ENCODE measurements at regions not wholly inside any gene's neighbourhood (a gene's known extent, or its start where the extent isn't known, plus 50 kb on each side); places are given as distances from the start of the nearest gene placed in this dataset.

- TF ChIP-seq CTCF (IDR thresholded peaks at IDR 0.05 in 2 of 3, conservative IDR thresholded peaks at IDR 0.05 in 1 of 3; ENCODE audit: insufficient read depth in 2 of 3, low read depth in 1 of 3, low read length in 3 of 3) (no peak), ZC3H11A (IDR thresholded peaks at IDR 0.05; ENCODE audit: low read depth, low read length) (no peak), HDAC6 (IDR thresholded peaks at IDR 0.05; ENCODE audit: low read depth, low read length) (no peak)
Observed at GRCh38 chr11:119814766-119815165, 85.8 kb upstream of the NECTIN1 start.

All from K562 (cell line).